ENCODE measurements at regions not wholly inside any gene's neighbourhood (a gene's known extent, or its start where the extent isn't known, plus 50 kb on each side); places are given as distances from the start of the nearest gene placed in this dataset.

- TF ChIP-seq, protein P1, sequence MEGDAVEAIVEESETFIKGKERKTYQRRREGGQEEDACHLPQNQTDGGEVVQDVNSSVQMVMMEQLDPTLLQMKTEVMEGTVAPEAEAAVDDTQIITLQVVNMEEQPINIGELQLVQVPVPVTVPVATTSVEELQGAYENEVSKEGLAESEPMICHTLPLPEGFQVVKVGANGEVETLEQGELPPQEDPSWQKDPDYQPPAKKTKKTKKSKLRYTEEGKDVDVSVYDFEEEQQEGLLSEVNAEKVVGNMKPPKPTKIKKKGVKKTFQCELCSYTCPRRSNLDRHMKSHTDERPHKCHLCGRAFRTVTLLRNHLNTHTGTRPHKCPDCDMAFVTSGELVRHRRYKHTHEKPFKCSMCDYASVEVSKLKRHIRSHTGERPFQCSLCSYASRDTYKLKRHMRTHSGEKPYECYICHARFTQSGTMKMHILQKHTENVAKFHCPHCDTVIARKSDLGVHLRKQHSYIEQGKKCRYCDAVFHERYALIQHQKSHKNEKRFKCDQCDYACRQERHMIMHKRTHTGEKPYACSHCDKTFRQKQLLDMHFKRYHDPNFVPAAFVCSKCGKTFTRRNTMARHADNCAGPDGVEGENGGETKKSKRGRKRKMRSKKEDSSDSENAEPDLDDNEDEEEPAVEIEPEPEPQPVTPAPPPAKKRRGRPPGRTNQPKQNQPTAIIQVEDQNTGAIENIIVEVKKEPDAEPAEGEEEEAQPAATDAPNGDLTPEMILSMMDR (IDR thresholded peaks at IDR 0.05; ENCODE audit: low read depth, low read length, poor library complexity, severe bottlenecking): no peak
- no peak for TF ChIP-seq EZH2phosphoT487 (IDR thresholded peaks at IDR 0.05; ENCODE audit: borderline replicate concordance, low read length)
These were observed 301.1 kb upstream of the CDH11 start for GRCh38 chr16:65422934-65423333.

All from DOHH2 (cell line).